CMK (cell line): ENCODE measurements at regions not wholly inside any gene's neighbourhood (a gene's known extent, or its start where the extent isn't known, plus 50 kb on each side); places are given as distances from the start of the nearest gene placed in this dataset.

Source experiments
- DNase-seq: peaks from one replicate; pipeline ENCODE4 v3.0.0-alpha.2; 2010; ENCODE audit warnings: low read depth

DNA sequence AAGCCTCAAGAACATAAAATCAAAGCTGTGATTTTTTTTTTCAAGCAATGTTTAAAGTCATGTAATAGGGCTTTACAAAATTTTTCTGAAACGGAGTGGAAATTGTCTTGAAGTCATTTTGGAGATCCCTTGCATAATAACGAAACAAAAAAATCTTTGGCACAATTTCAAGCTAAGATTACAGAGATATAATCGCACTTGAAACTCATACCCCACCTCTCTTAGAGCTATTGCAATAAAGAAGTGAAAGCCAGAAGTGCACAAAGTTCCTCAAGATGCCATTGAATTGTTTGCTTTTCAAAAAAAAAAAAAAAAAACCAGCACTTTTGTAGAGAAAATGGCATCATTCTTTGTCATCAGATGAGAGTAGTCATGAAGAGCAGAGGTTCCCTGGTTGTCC is 152.3 kb downstream of the PAX3 start:
- DNase-seq, result no peak

DNA sequence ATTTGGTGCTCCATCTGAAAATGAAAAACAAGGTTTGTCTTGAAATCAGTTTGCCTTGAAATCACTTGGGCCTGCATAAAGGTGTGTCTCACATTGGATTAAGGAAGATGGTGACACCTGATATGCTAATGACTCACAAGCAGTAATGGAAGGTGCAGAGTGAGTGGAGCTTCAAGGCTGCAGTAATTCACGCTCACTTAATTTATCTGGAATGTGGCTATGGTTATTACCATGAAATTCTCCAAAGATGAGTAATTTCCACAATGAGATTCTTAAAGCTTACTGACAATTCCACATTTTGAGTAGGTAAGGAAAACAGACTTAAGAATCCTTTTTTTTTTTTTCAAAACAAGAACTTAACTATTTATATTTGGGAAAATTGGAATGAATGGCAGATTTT is 156.8 kb downstream of the PAX3 start:
- no peak for DNase-seq

DNA sequence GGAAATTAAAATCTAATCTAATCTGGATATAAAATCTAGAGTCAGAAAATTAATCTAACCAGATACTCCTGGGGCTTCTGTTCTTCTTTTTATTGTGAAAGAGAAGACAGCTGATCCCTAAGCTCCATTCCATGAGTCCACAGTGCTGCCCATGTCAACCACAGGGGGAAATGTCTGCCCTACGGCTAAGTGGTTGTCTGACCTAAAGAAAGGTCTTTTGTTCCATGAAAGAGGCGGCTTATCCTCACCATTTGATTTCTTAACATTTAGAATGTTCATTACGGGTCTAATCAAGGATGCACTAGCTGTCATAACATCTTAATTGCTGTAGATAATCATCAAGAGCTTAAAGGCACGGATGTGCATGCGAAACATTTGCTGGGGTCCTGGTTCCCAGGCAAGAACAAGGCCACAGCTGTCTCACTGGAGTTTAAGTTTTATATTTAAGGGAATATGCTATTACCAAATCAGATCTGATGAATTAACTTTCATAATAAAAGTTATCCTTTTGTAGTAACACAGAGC is 162.6 kb downstream of the PAX3 start:
- no peak for DNase-seq

DNA sequence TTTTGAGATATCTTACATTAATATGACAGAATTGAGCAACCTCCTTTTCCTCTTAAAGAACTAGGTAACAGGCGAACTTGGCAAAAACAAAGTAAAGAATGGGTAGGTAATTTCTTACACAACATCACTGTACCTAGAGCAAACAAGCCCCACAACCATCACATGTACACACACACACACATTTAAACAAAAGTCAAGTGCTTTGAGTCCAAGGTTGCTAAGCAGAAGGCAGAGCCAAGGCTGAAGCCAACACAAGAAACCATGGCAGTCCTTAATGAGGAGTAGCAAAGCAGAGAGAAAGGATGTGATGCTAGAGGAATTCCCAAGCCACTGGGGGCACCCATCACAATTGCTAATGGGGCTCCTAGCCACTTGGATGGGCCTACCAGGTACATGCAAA is 164.1 kb downstream of the PAX3 start:
- no peak for DNase-seq

DNA sequence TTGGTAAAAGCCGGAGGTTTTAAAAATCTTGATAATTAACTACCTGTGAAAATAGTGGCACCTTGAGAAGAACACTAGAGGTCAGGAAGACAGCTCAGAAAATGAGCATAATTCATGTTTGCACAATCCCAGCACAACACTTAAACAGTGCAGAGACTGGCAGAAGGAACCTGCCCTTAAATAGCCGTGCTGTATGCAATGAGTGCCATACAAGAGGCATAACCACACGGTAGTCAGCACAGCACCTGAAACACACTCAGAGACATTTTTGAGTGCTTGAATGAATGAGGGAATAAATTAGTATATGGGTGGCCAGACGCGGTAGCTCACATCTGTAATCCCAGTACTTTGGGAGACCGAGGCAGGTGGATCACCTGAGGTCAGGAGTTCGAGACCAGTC is 164.9 kb downstream of the PAX3 start:
- DNase-seq, result no peak

DNA sequence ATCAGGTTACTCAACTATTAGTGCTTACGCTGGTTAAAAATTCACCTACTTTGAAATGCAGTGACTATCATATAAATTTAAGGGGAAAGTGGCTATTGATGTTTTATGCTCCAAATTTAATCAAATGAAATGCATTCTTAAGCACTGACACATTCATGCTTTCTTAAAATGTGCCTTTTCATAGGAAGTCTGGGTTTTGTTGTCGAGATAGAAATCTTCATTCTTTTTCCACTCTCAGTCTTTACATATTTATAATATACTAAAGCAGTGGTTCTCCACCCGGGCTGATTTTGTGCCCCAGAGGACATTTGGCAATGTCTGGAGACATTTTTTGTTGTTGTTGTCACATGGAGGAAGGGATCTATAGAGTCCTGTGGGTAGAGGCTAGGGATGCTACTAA is 167.9 kb downstream of the PAX3 start:
- no peak for DNase-seq

DNA sequence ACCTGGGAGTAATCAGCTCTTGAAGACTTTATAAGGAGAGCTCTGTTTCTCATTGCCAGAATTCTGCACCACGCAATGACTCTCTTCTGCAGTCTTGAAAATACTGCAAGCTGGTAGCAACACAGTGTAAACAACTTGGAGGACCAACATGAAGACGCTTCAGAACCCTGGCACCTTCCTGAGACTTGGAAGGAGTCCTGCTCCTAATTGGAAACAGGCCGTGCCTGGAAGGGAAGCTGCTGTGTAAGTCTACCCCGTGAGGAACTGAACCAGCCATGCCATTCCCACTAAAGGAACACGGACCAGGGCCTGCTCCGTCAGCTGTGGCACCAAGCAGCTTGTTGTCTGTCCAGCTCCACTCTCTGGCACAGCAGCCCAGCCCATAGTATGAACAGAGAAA is 171.1 kb downstream of the PAX3 start:
- no peak for DNase-seq

DNA sequence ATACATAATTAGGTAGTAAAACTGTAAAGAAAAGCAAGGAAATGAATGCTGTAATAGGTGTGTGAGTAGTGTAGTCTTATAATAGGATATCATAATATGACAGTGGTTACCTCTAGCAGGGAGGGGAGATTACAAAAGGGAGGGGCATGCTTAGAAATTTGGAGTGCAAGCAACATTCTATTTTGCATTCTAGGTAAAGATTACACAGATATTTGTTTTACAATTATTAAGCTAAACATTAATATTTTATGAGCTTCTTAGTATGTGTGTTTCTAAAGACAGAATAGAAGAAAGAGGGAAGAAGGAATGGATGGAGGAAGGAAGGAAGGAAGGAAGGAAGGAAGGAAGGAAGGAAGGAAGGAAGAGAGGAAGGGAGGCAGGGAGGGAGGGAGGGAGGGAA is 177.9 kb downstream of the PAX3 start:
- DNase-seq, result no peak

DNA sequence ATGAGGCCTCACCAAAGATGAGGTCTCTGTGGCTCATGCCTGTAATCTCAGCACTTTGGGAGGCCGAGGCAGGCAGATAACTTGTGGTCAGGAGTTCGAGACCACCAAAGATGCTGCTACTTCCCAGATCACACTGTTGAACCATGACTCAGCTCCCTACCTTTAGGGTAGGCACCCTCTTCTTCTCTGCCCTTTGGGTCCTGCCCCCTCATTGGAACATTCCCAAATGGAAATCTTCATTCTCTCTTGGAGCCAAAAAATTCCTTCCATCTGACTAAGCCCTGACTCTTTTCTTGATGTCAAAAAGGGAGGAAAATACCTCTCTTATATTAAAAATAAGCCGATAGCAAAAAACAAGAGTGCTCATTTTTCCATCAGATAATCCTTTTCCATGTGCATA is 183.5 kb downstream of the PAX3 start:
- DNase-seq, result no peak

DNA sequence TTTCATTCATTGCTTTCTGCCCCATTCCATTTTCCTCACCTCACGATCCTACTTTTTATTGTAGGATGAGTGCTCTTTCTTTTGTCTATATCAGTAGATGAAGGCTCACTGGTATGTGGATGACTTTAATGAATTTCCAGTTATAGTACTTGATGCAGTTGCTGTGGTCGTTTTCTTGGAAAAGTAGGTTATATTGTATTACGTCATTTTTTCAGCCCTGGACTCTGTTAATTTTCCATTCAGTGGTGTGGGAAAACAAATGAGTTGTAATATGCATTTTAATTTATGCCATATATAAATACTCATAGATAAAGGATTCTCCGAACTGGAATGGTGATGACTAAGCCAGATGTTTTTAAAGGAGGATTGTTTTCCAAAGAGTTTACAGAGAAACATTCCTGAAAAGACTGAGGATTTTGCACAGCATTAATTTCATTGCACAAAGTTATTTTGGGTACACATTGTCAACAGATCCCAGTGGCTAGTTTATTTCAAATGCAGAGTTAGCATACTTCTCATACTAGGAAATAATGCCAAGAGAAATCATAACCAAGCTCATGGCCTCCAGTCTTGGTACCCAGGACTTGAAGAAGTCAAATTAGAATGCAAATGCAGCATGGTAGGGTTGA is 189.7 kb downstream of the PAX3 start:
- DNase-seq, result no peak

DNA sequence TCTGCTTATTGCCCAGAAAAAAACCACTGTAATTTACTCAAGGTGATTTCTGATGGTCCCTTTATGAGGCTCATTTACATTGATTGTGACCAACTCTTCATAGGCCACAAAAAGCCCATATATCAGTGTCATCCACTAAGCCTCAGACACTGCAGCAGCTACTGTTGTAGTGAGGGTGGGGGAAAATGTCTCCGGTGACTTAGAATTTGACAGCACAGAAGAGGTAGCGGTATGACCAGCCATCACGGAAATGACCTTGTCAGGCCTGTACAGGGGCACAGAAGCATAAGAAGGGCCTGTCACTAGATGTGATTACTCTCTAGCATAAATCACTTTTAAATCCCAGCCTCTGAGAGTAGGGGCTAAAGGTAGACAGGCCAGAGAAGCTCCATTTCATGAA is 190.3 kb downstream of the PAX3 start:
- no peak for DNase-seq

DNA sequence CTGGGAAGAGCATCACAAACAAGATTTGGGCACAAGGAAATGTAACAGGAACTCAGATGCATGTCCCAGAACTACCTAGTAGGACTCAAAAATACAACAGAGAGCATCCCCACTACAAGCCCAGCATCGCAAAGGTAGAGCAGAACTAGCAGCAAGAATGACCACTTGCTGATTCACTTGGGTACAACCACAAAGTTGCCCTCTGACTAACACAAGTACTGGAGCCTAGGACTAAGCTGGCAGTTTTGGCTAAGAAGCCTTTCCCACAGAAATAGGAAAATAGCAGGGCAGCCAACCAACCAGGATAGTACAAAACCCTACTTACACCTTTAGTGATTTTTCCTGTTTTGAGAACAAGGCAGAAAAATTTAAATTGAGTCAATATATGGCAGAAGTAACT is 193.8 kb downstream of the PAX3 start:
- DNase-seq, result no peak

DNA sequence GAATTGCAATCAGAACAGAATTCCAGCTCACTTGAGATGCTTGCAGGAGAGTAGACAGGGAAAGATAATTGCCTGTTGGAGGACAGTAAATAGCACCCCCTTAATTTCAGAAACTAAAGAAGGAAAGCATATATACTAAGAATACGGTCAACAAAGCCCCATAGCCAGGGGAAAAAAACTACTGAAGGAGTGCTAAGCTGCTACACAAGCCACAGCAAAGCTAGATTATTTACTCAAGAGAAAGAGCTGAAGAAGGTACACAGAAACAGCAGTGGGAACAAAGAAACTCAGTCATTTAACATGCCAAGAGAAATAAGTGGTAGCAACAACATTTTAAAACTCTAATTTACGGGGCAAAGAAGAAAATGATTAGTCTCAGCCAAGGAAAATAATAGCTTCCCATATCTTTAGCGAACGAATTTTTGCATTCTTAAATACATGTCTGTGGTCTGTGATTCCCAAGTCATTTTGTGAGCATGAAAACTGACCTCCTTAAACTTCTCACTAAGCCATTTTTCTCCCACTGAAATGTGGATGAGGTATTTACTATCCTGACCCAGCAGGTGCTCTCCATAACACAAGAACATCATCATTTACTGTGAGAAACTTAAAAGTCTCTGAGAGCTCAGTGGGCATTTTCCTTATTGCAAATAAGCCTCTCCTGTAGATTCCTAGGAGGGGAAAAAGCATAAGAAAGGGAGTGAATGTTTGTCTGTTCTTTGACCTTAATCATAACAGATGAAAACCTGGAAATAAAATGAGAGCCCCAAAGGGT is 196.0 kb downstream of the PAX3 start:
- DNase-seq, result no peak

DNA sequence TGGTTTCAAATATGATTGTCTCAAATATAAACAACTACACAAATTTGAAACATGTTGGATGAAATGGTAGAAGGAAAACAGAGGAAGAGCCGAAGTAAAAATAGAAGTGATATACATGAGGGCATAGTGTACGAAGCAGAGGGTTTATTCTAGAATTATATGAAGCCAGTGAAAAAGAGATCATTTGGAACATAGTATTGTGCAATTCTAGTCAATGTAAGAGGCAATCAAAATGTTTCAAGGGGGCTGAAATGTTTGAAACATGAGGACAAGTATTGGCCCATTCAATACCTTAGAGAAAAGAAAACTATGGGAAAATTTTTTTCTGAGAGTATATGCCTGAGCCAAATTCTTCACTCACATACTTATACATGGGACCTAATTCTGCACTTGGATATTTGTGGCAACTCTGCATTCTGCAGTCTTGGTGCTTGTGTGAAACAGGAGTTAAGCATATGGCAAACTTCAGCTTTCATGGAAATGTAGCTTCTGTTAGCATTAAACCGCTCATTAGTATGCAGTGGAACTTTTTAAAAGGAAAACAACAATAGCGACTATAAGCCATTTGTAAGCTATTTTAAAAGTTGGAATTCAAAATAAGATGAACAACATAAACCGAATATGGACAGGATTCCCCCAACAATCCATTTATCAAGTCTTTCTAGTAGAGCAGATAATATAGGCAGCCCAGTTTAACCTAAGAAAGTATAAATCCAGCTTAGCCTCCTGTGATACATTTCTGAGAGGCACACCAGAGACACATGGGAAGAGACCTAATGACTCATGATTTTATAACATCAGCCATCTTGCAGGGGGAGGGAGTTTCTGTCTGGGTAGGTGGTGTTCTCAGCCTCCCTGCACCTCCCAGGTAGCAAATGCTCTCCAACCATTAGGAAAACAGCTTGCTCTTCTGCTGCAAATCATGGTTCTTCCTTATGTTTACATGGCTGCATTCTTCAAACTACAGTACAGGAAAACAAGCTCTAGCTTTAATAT is 197.8 kb downstream of the PAX3 start:
- DNase-seq, result no peak

DNA sequence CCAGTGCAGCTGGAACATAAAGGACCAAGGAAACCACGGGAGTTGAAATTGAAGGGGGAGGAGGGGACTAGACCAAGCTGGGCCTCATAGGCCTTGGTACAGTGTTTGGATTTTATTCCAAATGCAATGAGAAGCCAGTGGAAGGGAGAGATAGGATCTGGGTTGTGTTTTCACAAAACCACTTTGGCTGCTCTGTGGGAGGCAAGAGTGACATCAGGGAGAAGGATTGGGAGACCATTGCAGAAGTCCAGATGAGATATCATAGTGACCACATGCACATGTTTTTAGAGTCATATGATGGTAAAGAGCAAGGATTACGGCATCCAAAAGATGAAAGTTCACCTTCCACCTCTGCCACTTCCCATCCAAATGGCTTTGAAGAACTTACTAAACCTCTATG is 210.2 kb downstream of the PAX3 start:
- no peak for DNase-seq

DNA sequence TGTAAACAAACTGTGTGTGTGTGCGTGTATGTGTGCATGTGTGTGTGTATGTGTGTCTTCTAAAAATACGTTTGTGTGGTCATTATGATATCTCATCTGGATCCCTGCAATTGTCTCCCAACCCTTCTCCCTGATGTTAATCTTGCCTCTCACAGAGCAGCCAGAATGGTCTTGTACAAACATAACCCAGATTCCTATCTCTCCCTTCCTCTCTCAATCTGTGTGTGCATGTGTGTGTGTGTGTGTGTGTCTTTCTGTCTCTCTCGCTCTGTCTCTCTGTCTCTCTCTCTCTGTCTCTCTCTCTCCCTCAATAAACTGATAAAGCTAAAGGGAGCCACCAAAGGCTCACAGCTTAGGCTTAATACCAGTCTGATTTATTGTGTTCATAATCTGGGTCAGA is 210.8 kb downstream of the PAX3 start:
- no peak for DNase-seq

DNA sequence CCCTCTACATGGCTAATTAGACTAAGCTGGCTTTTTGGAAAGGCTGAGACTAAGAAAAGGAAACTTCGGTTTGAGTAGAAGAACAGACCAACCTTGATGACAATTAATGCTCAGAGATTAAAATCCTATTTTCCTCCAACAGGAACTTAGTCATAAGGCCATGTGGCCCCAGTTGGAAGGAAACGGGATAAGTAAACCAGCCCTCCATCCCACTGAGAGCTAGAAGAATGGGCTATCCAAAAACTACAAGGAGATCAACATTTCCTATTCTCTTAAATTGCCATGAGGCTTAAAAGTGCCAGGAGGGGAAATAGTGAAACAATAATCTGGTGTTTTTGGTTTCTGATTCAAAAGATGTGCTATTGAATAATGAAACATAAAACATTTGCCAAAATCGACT is 216.6 kb downstream of the PAX3 start:
- DNase-seq, result no peak

DNA sequence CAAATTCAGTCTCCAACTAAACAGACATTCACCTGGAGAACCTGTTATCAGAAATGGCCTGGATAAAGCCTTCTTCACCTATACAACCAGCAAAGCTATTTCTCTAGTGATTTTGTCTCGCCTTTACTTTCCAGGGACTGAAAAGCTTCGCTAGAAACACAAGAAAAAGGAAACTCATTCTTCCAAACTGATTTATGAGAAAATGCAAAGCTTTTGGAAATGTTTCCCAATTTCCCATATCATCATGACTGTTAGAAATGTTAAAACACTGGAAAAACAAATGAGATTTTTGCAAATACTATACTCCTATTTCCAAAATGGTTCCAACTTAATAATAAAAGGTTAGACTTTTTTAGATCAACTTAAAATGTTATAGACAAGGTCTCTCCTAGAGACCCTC is 218.7 kb downstream of the PAX3 start:
- no peak for DNase-seq

DNA sequence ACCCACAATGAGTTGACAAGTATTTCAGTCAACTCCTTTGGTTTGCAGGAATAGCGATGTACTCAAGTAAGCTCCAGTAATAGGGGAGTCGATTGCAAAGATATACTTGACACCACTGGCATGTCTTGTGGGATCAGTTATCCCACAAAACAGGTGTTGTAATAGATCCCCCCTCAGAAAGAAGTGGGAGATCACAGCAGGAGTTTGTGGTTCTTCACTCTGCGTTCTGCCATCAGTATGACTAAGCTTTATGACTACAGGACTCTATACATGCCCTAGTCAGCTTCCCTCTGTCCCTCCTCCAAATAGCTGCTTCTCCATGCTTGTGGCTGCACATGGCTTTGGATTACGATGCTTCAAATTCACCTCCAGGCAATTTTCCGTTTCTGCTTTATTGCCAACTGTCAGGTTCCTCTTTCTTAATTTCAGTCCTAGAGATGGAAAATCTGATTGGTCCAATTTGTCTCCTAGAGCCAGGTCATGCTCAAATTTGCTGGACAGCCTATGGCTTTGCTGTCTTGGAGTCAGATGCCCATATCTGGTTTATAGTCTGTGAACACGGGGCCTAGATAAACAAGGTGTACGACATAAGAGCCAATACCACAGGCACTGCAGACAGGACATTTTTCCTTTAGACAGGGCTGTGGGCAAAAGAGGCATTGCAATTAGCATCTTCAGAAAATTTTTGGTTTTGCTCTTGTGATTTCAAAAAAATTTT is 221.7 kb downstream of the PAX3 start:
- DNase-seq, result no peak

DNA sequence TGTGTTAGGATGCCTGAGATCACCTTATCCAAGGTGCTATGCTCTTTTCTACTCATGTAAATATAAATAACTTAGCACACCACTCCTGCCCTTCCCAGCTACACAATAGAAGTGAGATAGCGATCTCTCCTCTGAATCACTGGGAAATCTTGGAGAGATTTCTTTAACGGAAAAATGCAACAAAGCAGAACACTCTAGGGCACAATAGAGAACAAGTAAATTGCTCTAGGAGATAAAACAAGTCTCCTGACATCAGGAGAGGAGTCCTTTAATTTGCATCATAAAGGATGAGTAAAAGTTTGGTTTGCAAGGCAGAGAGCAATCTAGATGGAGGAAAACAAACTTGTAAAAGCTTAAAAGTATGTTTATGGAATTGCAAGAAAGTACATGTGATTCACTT is 224.1 kb downstream of the PAX3 start:
- DNase-seq, result no peak

DNA sequence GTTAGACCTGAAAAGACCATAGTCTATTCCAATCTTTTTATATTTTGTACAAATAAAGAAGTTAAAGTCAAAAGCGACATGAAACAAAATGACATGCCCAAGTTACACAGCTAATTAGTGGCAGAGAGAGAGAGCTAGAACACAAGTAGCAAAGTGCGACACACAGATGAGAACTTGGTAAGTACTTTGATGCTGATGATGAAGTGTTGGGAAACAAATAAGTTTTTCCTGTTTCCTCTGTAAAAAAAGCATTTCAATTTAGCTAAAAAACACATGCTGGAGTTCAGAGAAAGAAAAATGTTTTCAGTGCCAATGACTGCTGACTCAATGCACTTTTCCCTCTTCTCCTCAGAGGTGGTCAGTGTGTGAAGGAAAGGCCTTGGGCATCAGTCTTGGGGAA is 226.9 kb downstream of the PAX3 start:
- no peak for DNase-seq

DNA sequence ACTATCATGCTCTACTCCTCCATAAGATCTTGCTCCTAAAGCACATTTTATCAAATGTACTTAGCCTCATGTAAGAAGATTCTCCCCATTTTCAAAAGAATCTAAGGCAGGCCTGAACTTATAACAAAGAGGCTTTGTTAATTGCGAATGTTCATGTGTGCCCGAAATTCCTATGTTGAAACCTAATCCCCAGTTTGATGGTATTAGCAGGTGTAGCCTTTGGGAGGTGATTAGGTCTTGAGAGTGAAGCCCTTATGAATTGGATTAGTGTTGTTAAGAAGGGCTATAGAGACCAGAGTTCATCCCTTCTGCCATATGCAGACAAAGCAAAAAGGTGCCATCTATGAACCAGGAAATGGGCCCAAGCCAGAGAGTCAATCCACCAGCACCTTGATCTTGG is 234.5 kb downstream of the PAX3 start:
- no peak for DNase-seq
